ENCODE measurements at regions not wholly inside any gene's neighbourhood (a gene's known extent, or its start where the extent isn't known, plus 50 kb on each side); places are given as distances from the start of the nearest gene placed in this dataset.

GRCh38 chr15:29434280-29434679, 164.7 kb upstream of the NSMCE3 start:
- CTCF ChIA-PET, result interaction anchor here (1.2 kb wide), 1 partner anchor 15 kb away, joined by 5 read pairs; no protein-coding TSS in a partner anchor
- TF ChIP-seq CTCF (IDR thresholded peaks at IDR 0.05; ENCODE audit: control extremely low read depth, extremely low read depth, low read depth, missing control alignments), result no peak
- POLR2A ChIA-PET, result no interaction called here
- DNase-seq (ENCODE audit: extremely low spot score), result no peak

- POLR2A ChIA-PET, result no interaction called here
- TF ChIP-seq CTCF (IDR thresholded peaks at IDR 0.05; ENCODE audit: control extremely low read depth, extremely low read depth, low read depth, missing control alignments), result no peak
- DNase-seq (ENCODE audit: extremely low spot score), result no peak
- CTCF ChIA-PET, result interaction anchor here (1.2 kb wide), 1 partner anchor 15 kb away, joined by 5 read pairs; no protein-coding TSS in a partner anchor
Measured at GRCh38 chr15:29433507-29434248, 164.1 kb upstream of the NSMCE3 start.

- TF ChIP-seq CTCF (IDR thresholded peaks at IDR 0.05; ENCODE audit: control extremely low read depth, extremely low read depth, low read depth, missing control alignments), result no peak
- CTCF ChIA-PET, result interaction anchor here (1.0 to 1.2 kb wide), 2 partner anchors 13 to 14 kb away, joined by 3 to 5 read pairs; no protein-coding TSS in a partner anchor
- POLR2A ChIA-PET, result no interaction called here
- no peak for DNase-seq (ENCODE audit: extremely low spot score)
Measured at GRCh38 chr15:29433050-29433318, 163.4 kb upstream of the NSMCE3 start.

- ChIA-PET POLR2A (no interaction called here), CTCF (interaction anchor here (1.0 kb wide), 1 partner anchor 12 kb away, joined by 3 read pairs; no protein-coding TSS in a partner anchor)
- no peak for TF ChIP-seq CTCF (IDR thresholded peaks at IDR 0.05; ENCODE audit: control extremely low read depth, extremely low read depth, low read depth, missing control alignments)
- no peak for DNase-seq (ENCODE audit: extremely low spot score)
Measured at GRCh38 chr15:29432191-29433049, 162.8 kb upstream of the NSMCE3 start.

GRCh38 chr15:29430831-29431230, 161.2 kb upstream of the NSMCE3 start:
- CTCF ChIA-PET, result interaction anchor here (0.9 kb wide), 1 partner anchor 11 kb away, joined by 3 read pairs; no protein-coding TSS in a partner anchor
- POLR2A ChIA-PET, result no interaction called here
- no peak for DNase-seq (ENCODE audit: extremely low spot score)
- TF ChIP-seq CTCF (IDR thresholded peaks at IDR 0.05; ENCODE audit: control extremely low read depth, extremely low read depth, low read depth, missing control alignments), result no peak

- ChIA-PET CTCF (no interaction called here), POLR2A (no interaction called here)
Measured at GRCh38 chr15:29430124-29430523, 160.5 kb upstream of the NSMCE3 start.

More at GRCh38 chr15:29430124-29430523, 160.5 kb upstream of the NSMCE3 start:
- no peak for TF ChIP-seq CTCF (IDR thresholded peaks at IDR 0.05; ENCODE audit: control extremely low read depth, extremely low read depth, low read depth, missing control alignments)
- DNase-seq (ENCODE audit: extremely low spot score), result no peak

Data from GM10248 (cell line).